Activated T-cell treated with anti-CD3 and anti-CD28 coated beads, Interleukin-2, amount 50 U/mL, for 24 hours (primary cell): ENCODE measurements at regions not wholly inside any gene's neighbourhood (a gene's known extent, or its start where the extent isn't known, plus 50 kb on each side); places are given as distances from the start of the nearest gene placed in this dataset.

Source experiments
- DNase-seq: peaks from one replicate; pipeline ENCODE4 v3.0.0-alpha.2; 2020
- H3K27ac Mint-ChIP-seq: 2 replicates; pipeline ENCODE4 v1.8.0; 2020; ENCODE audit warnings: mild to moderate bottlenecking, mixed read lengths
- H3K27me3 Mint-ChIP-seq: 2 replicates; pipeline ENCODE4 v1.8.0; 2020; ENCODE audit warnings: mixed read lengths
- H3K36me3 Mint-ChIP-seq: 2 replicates; pipeline ENCODE4 v1.8.0; 2020; ENCODE audit warnings: low read depth, mixed read lengths
- H3K4me1 Mint-ChIP-seq: 2 replicates; pipeline ENCODE4 v1.8.0; 2020; ENCODE audit warnings: low read depth, mixed read lengths
- H3K4me3 Mint-ChIP-seq: 2 replicates; pipeline ENCODE4 v1.8.0; 2020; ENCODE audit warnings: mild to moderate bottlenecking, moderate library complexity, mixed read lengths
- H3K9me3 Mint-ChIP-seq: 2 replicates; pipeline ENCODE4 v1.8.0; 2020; ENCODE audit warnings: mixed read lengths

GRCh38 chr5:20562544-20562943 is 574.5 kb upstream of the CDH18 start:
- no peak overlapping the region for H3K27ac Mint-ChIP-seq
- H3K4me3 Mint-ChIP-seq = no peak overlapping the region
- H3K27me3 Mint-ChIP-seq = no peaks in the 10 kb centered on the region
- H3K4me1 Mint-ChIP-seq = no peaks in the 10 kb centered on the region
- no peak for DNase-seq
- H3K9me3 Mint-ChIP-seq = peaks cover 20% of the 10 kb centered on the region
- H3K36me3 Mint-ChIP-seq = no peaks in the 10 kb centered on the region

GRCh38 chr5:20559845-20560244 is 571.8 kb upstream of the CDH18 start:
- no peak overlapping the region for H3K27ac Mint-ChIP-seq
- no peaks in the 10 kb centered on the region for H3K4me1 Mint-ChIP-seq
- no peaks in the 10 kb centered on the region for H3K36me3 Mint-ChIP-seq
- DNase-seq = no peak
- no peaks in the 10 kb centered on the region for H3K27me3 Mint-ChIP-seq
- peaks cover 11% of the 10 kb centered on the region for H3K9me3 Mint-ChIP-seq
- H3K4me3 Mint-ChIP-seq = no peak overlapping the region

GRCh38 chr5:20556115-20556763 is 568.2 kb upstream of the CDH18 start:
- Mint-ChIP-seq H3K9me3 (peaks cover 13% of the 10 kb centered on the region), H3K27ac (no peak overlapping the region), H3K27me3 (no peaks in the 10 kb centered on the region), H3K4me1 (no peaks in the 10 kb centered on the region), H3K4me3 (no peak overlapping the region), H3K36me3 (no peaks in the 10 kb centered on the region)
- DNase-seq = no peak

GRCh38 chr5:20555034-20555433 is 567.0 kb upstream of the CDH18 start:
- H3K36me3 Mint-ChIP-seq = no peaks in the 10 kb centered on the region
- no peaks in the 10 kb centered on the region for H3K4me1 Mint-ChIP-seq
- H3K9me3 Mint-ChIP-seq = peaks cover 15% of the 10 kb centered on the region
- no peak overlapping the region for H3K27ac Mint-ChIP-seq
- H3K4me3 Mint-ChIP-seq = no peak overlapping the region
- DNase-seq = no peak
- no peaks in the 10 kb centered on the region for H3K27me3 Mint-ChIP-seq

DNA sequence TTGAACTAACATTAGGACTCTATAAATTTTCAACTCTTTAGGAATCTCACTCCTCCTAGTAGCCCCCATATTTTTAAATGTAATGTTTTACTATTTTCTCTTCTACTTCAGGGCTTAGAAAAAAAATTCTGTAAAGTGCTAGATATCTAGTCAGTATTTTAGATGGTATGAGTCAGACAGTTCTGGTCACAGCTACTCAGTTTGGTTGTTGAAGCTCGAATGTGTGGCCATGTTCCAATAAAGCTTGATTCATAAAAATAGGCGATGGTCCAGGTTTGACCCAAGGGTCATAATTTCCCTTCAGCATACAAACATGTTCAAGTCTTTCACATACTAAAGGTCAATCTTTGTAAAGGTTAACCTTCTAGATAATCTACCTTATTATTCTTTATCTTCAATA is 566.0 kb upstream of the CDH18 start:
- DNase-seq = no peak
- H3K36me3 Mint-ChIP-seq = no peaks in the 10 kb centered on the region
- no peak overlapping the region for H3K27ac Mint-ChIP-seq
- H3K27me3 Mint-ChIP-seq = no peaks in the 10 kb centered on the region
- H3K4me3 Mint-ChIP-seq = no peak overlapping the region
- no peaks in the 10 kb centered on the region for H3K4me1 Mint-ChIP-seq
- H3K9me3 Mint-ChIP-seq = peaks cover 13% of the 10 kb centered on the region

- no peaks in the 10 kb centered on the region for H3K36me3 Mint-ChIP-seq
- no peak overlapping the region for H3K27ac Mint-ChIP-seq
- no peak overlapping the region for H3K4me3 Mint-ChIP-seq
- H3K9me3 Mint-ChIP-seq = peaks cover 10% of the 10 kb centered on the region
- H3K4me1 Mint-ChIP-seq = no peaks in the 10 kb centered on the region
- H3K27me3 Mint-ChIP-seq = no peaks in the 10 kb centered on the region
- DNase-seq = no peak
Observed at GRCh38 chr5:20537911-20538703, 550.1 kb upstream of the CDH18 start.

DNA sequence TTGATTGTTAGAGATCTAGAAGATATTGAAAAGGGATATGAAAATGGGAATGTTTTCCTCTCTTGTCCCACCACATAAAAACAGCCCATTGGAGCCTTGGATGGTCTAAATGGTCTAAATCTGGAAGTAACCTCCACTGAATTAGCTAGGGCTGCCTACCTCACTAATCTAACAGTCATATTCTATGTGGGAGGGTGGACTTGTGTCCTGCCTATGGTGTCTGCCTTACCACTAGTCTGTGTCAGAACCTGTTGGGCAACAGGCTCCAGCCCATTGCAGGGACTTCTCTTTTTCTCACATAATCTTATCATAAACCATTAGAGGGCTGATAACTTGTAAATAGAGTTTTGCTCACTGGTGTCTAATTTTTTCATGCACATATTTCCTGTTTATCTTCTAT is 548.8 kb upstream of the CDH18 start:
- Mint-ChIP-seq H3K36me3 (no peaks in the 10 kb centered on the region), H3K4me1 (no peaks in the 10 kb centered on the region), H3K27me3 (no peaks in the 10 kb centered on the region), H3K27ac (no peak overlapping the region), H3K9me3 (peaks cover 10% of the 10 kb centered on the region), H3K4me3 (no peak overlapping the region)
- no peak for DNase-seq

- Mint-ChIP-seq H3K4me3 (no peak overlapping the region), H3K4me1 (no peaks in the 10 kb centered on the region), H3K27me3 (no peaks in the 10 kb centered on the region)
Observed at GRCh38 chr5:20536341-20536740, 548.3 kb upstream of the CDH18 start.

DNA sequence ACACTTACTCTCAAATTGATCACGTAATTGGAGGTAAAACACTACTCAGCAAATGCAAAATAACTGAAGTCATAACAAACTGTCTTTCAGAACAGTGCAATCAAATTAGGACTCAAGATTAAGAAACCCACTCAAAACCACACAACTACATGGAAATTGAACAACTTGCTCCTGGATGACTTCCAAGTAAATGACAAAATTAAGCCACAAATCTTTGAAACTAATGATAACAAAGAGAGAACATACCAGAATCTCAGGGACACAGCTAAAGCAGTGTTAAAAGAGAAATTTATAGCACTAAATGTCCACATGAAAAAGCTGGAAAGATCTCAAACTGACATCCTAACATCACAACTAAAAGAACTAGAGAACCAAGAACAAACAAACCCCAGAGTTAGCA is 540.5 kb upstream of the CDH18 start:
- Mint-ChIP-seq H3K27me3 (no peaks in the 10 kb centered on the region), H3K36me3 (no peaks in the 10 kb centered on the region), H3K4me1 (no peaks in the 10 kb centered on the region), H3K9me3 (peaks cover 11% of the 10 kb centered on the region), H3K4me3 (no peak overlapping the region), H3K27ac (no peak overlapping the region)
- DNase-seq = no peak

More at GRCh38 chr5:20536341-20536740, 548.3 kb upstream of the CDH18 start:
- no peak for DNase-seq
- H3K9me3 Mint-ChIP-seq = peaks cover 10% of the 10 kb centered on the region
- no peaks in the 10 kb centered on the region for H3K36me3 Mint-ChIP-seq
- H3K27ac Mint-ChIP-seq = no peak overlapping the region

DNA sequence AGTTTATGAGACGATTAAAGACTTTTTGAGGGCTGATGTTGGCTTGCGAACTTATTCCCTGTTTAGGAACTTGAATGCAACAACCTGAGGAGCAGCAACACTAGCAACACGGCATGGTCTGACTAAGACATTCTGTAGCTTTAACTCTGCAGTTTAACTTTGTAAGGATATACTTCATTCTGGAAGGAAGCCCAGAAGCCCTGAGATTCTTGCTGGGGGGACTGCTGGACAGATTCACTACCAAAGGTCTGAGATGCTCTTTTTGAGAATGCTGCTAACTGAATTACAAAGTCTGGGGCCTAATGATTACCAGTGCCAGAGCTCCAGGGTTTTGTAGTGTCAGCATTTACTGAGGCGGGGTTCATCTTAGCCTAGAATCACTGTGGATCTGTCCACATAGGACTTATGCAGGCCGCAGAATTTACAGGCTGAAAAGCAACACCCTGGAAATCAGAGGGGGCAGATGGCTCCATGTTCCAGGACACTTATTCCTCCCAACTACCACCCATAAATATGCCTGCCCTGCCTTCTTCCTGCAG is 537.1 kb upstream of the CDH18 start:
- Mint-ChIP-seq H3K4me1 (no peaks in the 10 kb centered on the region), H3K4me3 (no peak overlapping the region), H3K9me3 (peaks cover 11% of the 10 kb centered on the region), H3K27me3 (no peaks in the 10 kb centered on the region), H3K27ac (no peak overlapping the region), H3K36me3 (no peaks in the 10 kb centered on the region)
- no peak for DNase-seq

GRCh38 chr5:20522905-20523482 is 535.0 kb upstream of the CDH18 start:
- DNase-seq = no peak
- H3K36me3 Mint-ChIP-seq = no peaks in the 10 kb centered on the region
- H3K4me3 Mint-ChIP-seq = no peak overlapping the region
- no peaks in the 10 kb centered on the region for H3K27me3 Mint-ChIP-seq
- H3K9me3 Mint-ChIP-seq = peaks cover 13% of the 10 kb centered on the region
- no peak overlapping the region for H3K27ac Mint-ChIP-seq
- no peaks in the 10 kb centered on the region for H3K4me1 Mint-ChIP-seq

- H3K36me3 Mint-ChIP-seq = no peaks in the 10 kb centered on the region
Observed at GRCh38 chr5:20515606-20516005, 527.6 kb upstream of the CDH18 start.

DNA sequence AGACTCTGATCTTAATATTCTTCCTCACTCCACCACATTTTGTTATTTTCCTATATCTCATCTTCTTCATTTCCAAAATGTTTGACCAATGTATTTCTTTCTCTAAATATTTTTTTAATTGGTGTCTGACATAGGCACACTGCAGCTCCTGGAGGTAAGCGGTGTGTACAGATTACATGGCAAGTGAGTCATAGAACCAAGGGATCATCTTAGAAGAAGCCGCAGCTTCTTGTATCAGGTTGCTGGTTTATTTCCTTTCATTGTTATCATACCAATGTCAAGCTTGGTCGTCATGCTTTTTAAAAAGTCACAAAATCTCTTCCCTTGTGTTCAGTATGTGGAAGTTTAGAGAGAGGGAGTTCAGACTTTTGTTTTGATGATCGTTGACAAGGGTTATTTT is 526.1 kb upstream of the CDH18 start:
- DNase-seq = no peak
- H3K9me3 Mint-ChIP-seq = peaks cover 24% of the 10 kb centered on the region
- no peak overlapping the region for H3K4me3 Mint-ChIP-seq
- H3K4me1 Mint-ChIP-seq = no peaks in the 10 kb centered on the region
- no peaks in the 10 kb centered on the region for H3K36me3 Mint-ChIP-seq
- H3K27ac Mint-ChIP-seq = no peak overlapping the region
- H3K27me3 Mint-ChIP-seq = no peaks in the 10 kb centered on the region

More at GRCh38 chr5:20515606-20516005, 527.6 kb upstream of the CDH18 start:
- Mint-ChIP-seq H3K27me3 (no peaks in the 10 kb centered on the region), H3K4me1 (no peaks in the 10 kb centered on the region), H3K9me3 (peaks cover 21% of the 10 kb centered on the region), H3K27ac (no peak overlapping the region), H3K4me3 (no peak overlapping the region)
- DNase-seq = no peak

- H3K4me3 Mint-ChIP-seq = no peak overlapping the region
- H3K27ac Mint-ChIP-seq = no peak overlapping the region
- peaks cover 12% of the 10 kb centered on the region for H3K9me3 Mint-ChIP-seq
- no peaks in the 10 kb centered on the region for H3K4me1 Mint-ChIP-seq
- no peak for DNase-seq
- no peaks in the 10 kb centered on the region for H3K27me3 Mint-ChIP-seq
- no peaks in the 10 kb centered on the region for H3K36me3 Mint-ChIP-seq
Observed at GRCh38 chr5:20500546-20500945, 512.5 kb upstream of the CDH18 start.

DNA sequence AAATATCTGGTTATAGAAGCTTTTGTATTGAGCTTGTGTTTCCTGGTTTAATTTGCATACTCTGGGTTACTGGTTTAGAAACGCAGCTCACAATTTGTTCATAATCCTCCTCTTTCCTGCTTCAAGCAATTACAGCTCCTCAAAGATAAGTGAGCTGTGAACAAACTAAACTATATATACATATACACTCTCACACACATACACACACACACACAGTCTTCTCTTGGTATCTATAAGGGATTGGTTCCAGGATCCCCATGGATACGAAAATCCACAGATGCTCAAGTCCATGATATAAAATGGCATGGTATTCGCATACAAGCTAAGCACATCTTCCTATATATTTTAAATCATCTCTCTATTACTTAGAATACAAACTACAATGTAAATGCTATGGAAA is 510.9 kb upstream of the CDH18 start:
- H3K9me3 Mint-ChIP-seq = peaks cover 10% of the 10 kb centered on the region
- H3K4me1 Mint-ChIP-seq = no peaks in the 10 kb centered on the region
- no peak overlapping the region for H3K27ac Mint-ChIP-seq
- no peaks in the 10 kb centered on the region for H3K27me3 Mint-ChIP-seq
- DNase-seq = no peak
- H3K4me3 Mint-ChIP-seq = no peak overlapping the region
- no peaks in the 10 kb centered on the region for H3K36me3 Mint-ChIP-seq
